ENCODE measurements at regions not wholly inside any gene's neighbourhood (a gene's known extent, or its start where the extent isn't known, plus 50 kb on each side); places are given as distances from the start of the nearest gene placed in this dataset.

DNA sequence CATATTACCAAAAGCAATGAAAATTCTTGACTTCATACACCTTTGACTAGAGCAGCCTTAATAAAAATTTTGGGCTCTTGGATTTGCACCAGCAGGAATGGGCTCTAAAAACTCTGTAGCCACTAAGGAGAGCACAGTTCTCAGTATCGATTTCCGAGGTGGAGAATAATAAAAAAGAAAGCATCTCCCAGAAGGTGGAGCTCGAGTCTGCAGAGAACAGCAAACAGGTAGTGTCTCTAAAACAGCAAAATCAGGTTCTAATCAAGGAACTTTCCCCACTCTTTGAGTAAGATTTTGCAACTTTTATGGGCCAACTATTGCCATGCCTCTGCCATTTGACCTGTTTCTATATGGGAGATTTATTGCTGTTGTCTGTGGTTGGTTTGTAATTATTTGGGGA is 258.7 kb upstream of the GPC6 start:
- TF ChIP-seq ELK1 (IDR thresholded peaks at IDR 0.05; ENCODE audit: low read depth, low read length), result no peak
- 0 out of 3 replicates have a peak, but pooled peaks have one; percentile 21 for TF ChIP-seq SMC3 (IDR thresholded peaks at IDR 0.05)
- no peak for TF ChIP-seq JUNB (IDR thresholded peaks at IDR 0.05)
- TF ChIP-seq, protein P1, sequence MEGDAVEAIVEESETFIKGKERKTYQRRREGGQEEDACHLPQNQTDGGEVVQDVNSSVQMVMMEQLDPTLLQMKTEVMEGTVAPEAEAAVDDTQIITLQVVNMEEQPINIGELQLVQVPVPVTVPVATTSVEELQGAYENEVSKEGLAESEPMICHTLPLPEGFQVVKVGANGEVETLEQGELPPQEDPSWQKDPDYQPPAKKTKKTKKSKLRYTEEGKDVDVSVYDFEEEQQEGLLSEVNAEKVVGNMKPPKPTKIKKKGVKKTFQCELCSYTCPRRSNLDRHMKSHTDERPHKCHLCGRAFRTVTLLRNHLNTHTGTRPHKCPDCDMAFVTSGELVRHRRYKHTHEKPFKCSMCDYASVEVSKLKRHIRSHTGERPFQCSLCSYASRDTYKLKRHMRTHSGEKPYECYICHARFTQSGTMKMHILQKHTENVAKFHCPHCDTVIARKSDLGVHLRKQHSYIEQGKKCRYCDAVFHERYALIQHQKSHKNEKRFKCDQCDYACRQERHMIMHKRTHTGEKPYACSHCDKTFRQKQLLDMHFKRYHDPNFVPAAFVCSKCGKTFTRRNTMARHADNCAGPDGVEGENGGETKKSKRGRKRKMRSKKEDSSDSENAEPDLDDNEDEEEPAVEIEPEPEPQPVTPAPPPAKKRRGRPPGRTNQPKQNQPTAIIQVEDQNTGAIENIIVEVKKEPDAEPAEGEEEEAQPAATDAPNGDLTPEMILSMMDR (IDR thresholded peaks at IDR 0.05), result peak; percentile 27; the same call in 1 of the 3 replicates
- TF ChIP-seq RAD21 (conservative IDR thresholded peaks at IDR 0.05 in 1 of 2, IDR thresholded peaks at IDR 0.05 in 1 of 2), result peak; percentile 45 to 48
- DNase-seq (ENCODE audit: low read depth in 1 of 2, low spot score in 1 of 2) (peak in 1 of 2 experiments; percentile 1), FAIRE-seq (no peak), ATAC-seq (no peak)
- POLR2A ChIA-PET, result no interaction called here
- no peaks in the 10 kb centered on the region for H3K9me3 ChIP-seq
- CTCF ChIA-PET, result interaction anchor here (0.8 kb wide), 1 partner anchor 1394 kb away, joined by 3 read pairs; no protein-coding TSS in a partner anchor
- no peak overlapping the region for H3K4me2 ChIP-seq
- no peaks in the 10 kb centered on the region for H3K4me1 ChIP-seq
- 8% methylated on average over 3 of the region's 3 CpGs for WGBS (ENCODE audit: missing lambda C conversion rate)
- no peak overlapping the region for H3K27ac ChIP-seq
- H3K4me3 ChIP-seq, result no peak overlapping the region

DNA sequence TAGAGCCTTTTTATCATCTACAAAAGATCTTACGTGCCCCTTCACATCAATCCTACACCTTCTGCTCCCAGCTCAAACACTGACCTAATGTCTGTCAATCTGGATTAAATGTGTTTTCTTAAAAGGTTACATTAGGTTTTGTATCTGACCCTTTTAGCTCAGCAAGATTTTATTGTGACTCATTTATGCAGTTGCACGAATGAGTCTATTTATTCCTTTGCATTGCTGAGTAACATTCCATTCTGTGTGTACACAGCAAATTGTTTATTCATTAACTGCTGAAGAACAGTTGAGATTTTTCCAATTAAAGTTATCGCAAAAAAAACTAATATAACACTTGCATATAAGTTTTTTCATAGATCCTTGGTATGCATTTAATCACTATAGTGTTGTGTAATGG is 253.9 kb upstream of the GPC6 start:
- POLR2A ChIA-PET, result no interaction called here
- TF ChIP-seq KDM1A (IDR thresholded peaks at IDR 0.05; ENCODE audit: low read depth) (no peak), POLR2AphosphoS2 (conservative IDR thresholded peaks at IDR 0.05; ENCODE audit: low read length) (no peak)
- no peak for FAIRE-seq

GRCh38 chr13:92974905-92975429 is 251.6 kb upstream of the GPC6 start:
- no peak for FAIRE-seq
- DNase-seq (ENCODE audit: low read depth in 1 of 2, low spot score in 1 of 2), result no peak
- TF ChIP-seq, protein P2, sequence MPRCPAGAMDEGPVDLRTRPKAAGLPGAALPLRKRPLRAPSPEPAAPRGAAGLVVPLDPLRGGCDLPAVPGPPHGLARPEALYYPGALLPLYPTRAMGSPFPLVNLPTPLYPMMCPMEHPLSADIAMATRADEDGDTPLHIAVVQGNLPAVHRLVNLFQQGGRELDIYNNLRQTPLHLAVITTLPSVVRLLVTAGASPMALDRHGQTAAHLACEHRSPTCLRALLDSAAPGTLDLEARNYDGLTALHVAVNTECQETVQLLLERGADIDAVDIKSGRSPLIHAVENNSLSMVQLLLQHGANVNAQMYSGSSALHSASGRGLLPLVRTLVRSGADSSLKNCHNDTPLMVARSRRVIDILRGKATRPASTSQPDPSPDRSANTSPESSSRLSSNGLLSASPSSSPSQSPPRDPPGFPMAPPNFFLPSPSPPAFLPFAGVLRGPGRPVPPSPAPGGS (IDR thresholded peaks at IDR 0.05), result no peak
- TF ChIP-seq EHMT2 (IDR thresholded peaks at IDR 0.05; ENCODE audit: low read depth), result no peak
- WGBS (ENCODE audit: missing lambda C conversion rate), result 33% methylated on average over 1 of the region's 8 CpGs
- Histone ChIP-seq H3K4me1 (no peaks in the 10 kb centered on the region), H3K4me2 (no peak overlapping the region), H3K4me3 (no peak overlapping the region), H3K9me3 (no peaks in the 10 kb centered on the region), H3K27ac (no peak overlapping the region)
- CTCF ChIA-PET, result no interaction called here
- no peak for ATAC-seq
- POLR2A ChIA-PET, result no interaction called here

More for the DNA sequence above, 253.9 kb upstream of the GPC6 start:
- WGBS (ENCODE audit: missing lambda C conversion rate), result 45% methylated on average over 3 of the region's 3 CpGs
- DNase-seq (ENCODE audit: low read depth in 1 of 2, low spot score in 1 of 2) (no peak), ATAC-seq (no peak)
- Histone ChIP-seq H3K4me3 (no peak overlapping the region), H3K4me1 (no peaks in the 10 kb centered on the region), H3K27ac (no peak overlapping the region), H3K4me2 (no peak overlapping the region), H3K9me3 (no peaks in the 10 kb centered on the region)
- CTCF ChIA-PET, result no interaction called here

DNA sequence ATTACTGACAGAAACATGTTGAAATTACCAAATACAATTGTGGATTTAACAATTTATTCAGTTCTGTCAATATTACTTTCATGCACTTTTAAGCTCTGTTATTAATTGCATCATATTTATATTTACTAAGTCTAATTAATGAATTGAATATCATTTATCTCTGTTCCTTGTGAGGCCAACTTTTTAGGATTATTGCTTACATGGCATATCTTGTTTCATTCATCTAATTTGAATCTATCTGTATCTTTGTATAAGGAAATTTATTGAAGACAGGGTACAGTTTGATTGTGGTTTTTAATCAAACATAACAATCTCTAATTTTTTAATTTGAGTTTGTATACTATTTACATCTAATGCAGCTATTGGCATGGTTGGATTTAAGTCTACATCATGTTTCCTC is 249.9 kb upstream of the GPC6 start:
- Histone ChIP-seq H3K4me1 (no peaks in the 10 kb centered on the region), H3K4me2 (no peak overlapping the region), H3K4me3 (no peak overlapping the region), H3K27ac (no peak overlapping the region), H3K9me3 (no peaks in the 10 kb centered on the region)
- POLR2A ChIA-PET, result no interaction called here
- FAIRE-seq, result no peak
- CTCF ChIA-PET, result no interaction called here
- DNase-seq (ENCODE audit: low read depth in 1 of 2, low spot score in 1 of 2), result no peak
- ATAC-seq, result no peak
- no peak for TF ChIP-seq RARB (CRISPR knock-in tag; IDR thresholded peaks at IDR 0.05)
- TF ChIP-seq MAFK (IDR thresholded peaks at IDR 0.05; ENCODE audit: partially characterized antibody), result peak; percentile 41

DNA sequence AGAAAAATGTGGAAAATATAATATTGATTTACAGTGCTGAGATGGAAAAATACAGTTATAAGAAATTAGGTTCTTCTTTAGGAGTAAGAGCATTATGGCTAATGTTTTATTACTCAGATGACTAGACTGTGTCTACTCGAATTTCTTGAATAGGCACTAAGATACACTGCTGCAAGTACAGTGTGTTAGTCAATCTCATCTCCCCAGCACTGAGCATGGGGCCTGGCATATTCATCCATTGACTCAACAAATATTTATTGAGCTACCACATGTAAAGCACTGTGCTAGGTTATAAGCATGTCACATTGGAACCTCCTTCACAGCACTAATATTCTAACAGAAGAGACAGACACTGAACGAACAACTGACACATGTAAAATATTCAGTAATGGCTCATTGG is 242.5 kb upstream of the GPC6 start:
- POLR2A ChIA-PET, result no interaction called here
- no peak overlapping the region for H3K27ac ChIP-seq
- H3K4me2 ChIP-seq, result no peak overlapping the region
- no peaks in the 10 kb centered on the region for H3K9me3 ChIP-seq
- DNase-seq (ENCODE audit: low read depth in 1 of 2, low spot score in 1 of 2) (no peak), FAIRE-seq (no peak), ATAC-seq (no peak)
- TF ChIP-seq FOSL2 (IDR thresholded peaks at IDR 0.05) (no peak), FOSL2 (CRISPR knock-in tag; IDR thresholded peaks at IDR 0.05) (no peak), SMC3 (IDR thresholded peaks at IDR 0.05) (no peak), NFE2L2 (conservative IDR thresholded peaks at IDR 0.05; ENCODE audit: low read length) (no peak), MAZ (IDR thresholded peaks at IDR 0.05; ENCODE audit: borderline replicate concordance, low read depth, low read length) (no peak), ESRRA (IDR thresholded peaks at IDR 0.05; ENCODE audit: borderline replicate concordance, low read length) (no peak), CHD2 (IDR thresholded peaks at IDR 0.05; ENCODE audit: low read length, partially characterized antibody) (no peak), TFCP2L1 (CRISPR knock-in tag; IDR thresholded peaks at IDR 0.05) (no peak), PHF8 (IDR thresholded peaks at IDR 0.05; ENCODE audit: borderline replicate concordance, low read depth) (no peak), ZFP36 (IDR thresholded peaks at IDR 0.05; ENCODE audit: borderline replicate concordance, partially characterized antibody) (no peak)
- TF ChIP-seq, protein P3, sequence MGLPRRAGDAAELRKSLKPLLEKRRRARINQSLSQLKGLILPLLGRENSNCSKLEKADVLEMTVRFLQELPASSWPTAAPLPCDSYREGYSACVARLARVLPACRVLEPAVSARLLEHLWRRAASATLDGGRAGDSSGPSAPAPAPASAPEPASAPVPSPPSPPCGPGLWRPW (IDR thresholded peaks at IDR 0.05), result no peak
- CTCF ChIA-PET, result no interaction called here
- H3K4me3 ChIP-seq, result no peak overlapping the region
- 10% methylated on average over 2 of the region's 2 CpGs for WGBS (ENCODE audit: missing lambda C conversion rate)
- H3K4me1 ChIP-seq, result no peaks in the 10 kb centered on the region

All from A549 (cell line).